ENCODE measurements at regions not wholly inside any gene's neighbourhood (a gene's known extent, or its start where the extent isn't known, plus 50 kb on each side); places are given as distances from the start of the nearest gene placed in this dataset.

- no peak overlapping the region for H3K4me3 ChIP-seq (ENCODE audit: low read depth, low read length, poor library complexity, severe bottlenecking)
- no peaks in the 10 kb centered on the region for H3K9me3 ChIP-seq (ENCODE audit: low read depth, low read length, poor library complexity, severe bottlenecking)
- no peaks in the 10 kb centered on the region for H3K4me1 ChIP-seq (ENCODE audit: insufficient read depth, low read length, poor library complexity, severe bottlenecking)
- no peak for DNase-seq (ENCODE audit: low spot score)
- BruUV-seq (replicated peaks) = no TSS peak
- ChIA-PET POLR2A (ENCODE audit: low non-redundant PET) (no interaction called here), CTCF (no interaction called here)
- intact Hi-C loops (cut with micrococcal nuclease; ENCODE audit: unreplicated experiment) = no loop called here
- H3K36me3 ChIP-seq (ENCODE audit: insufficient read depth, low read length, poor library complexity, severe bottlenecking) = no peaks in the 10 kb centered on the region
- TF ChIP-seq EZH2 (IDR thresholded peaks at IDR 0.05; ENCODE audit: borderline replicate concordance, low read depth, low read length, poor library complexity, severe bottlenecking) (no peak), CTCF (conservative IDR thresholded peaks at IDR 0.05; ENCODE audit: low read depth, low read length) (no peak)
- H3K27ac ChIP-seq (ENCODE audit: low read depth, low read length, poor library complexity, severe bottlenecking) = no peak overlapping the region
- no peaks in the 10 kb centered on the region for H3K27me3 ChIP-seq (replicated peaks; ENCODE audit: insufficient read depth, low read depth, low read length, poor library complexity)
Measured at GRCh38 chr17:53092072-53092471, 730.7 kb upstream of the KIF2B start.

- H3K27me3 ChIP-seq (replicated peaks; ENCODE audit: insufficient read depth, low read depth, low read length, poor library complexity) = no peaks in the 10 kb centered on the region
- TF ChIP-seq CTCF (conservative IDR thresholded peaks at IDR 0.05; ENCODE audit: low read depth, low read length) = no peak
- no peak for TF ChIP-seq EZH2 (IDR thresholded peaks at IDR 0.05; ENCODE audit: borderline replicate concordance, low read depth, low read length, poor library complexity, severe bottlenecking)
- no peak for DNase-seq (ENCODE audit: low spot score)
- POLR2A ChIA-PET (ENCODE audit: low non-redundant PET) = no interaction called here
- no peaks in the 10 kb centered on the region for H3K9me3 ChIP-seq (ENCODE audit: low read depth, low read length, poor library complexity, severe bottlenecking)
- H3K27ac ChIP-seq (ENCODE audit: low read depth, low read length, poor library complexity, severe bottlenecking) = no peak overlapping the region
- no TSS peak for BruUV-seq (replicated peaks)
- H3K36me3 ChIP-seq (ENCODE audit: insufficient read depth, low read length, poor library complexity, severe bottlenecking) = no peaks in the 10 kb centered on the region
- H3K4me3 ChIP-seq (ENCODE audit: low read depth, low read length, poor library complexity, severe bottlenecking) = no peak overlapping the region
- H3K4me1 ChIP-seq (ENCODE audit: insufficient read depth, low read length, poor library complexity, severe bottlenecking) = no peaks in the 10 kb centered on the region
- CTCF ChIA-PET = no interaction called here
- intact Hi-C loops (cut with micrococcal nuclease; ENCODE audit: unreplicated experiment) = no loop called here
Measured at GRCh38 chr17:53090770-53091169, 732.0 kb upstream of the KIF2B start.

- ChIA-PET POLR2A (ENCODE audit: low non-redundant PET) (no interaction called here), CTCF (no interaction called here)
- H3K27me3 ChIP-seq (replicated peaks; ENCODE audit: insufficient read depth, low read depth, low read length, poor library complexity) = peaks cover 3% of the 10 kb centered on the region
- no peak overlapping the region for H3K27ac ChIP-seq (ENCODE audit: low read depth, low read length, poor library complexity, severe bottlenecking)
- H3K4me3 ChIP-seq (ENCODE audit: low read depth, low read length, poor library complexity, severe bottlenecking) = no peak overlapping the region
- no peak for DNase-seq (ENCODE audit: low spot score)
- BruUV-seq (replicated peaks) = no TSS peak
- intact Hi-C loops (cut with micrococcal nuclease; ENCODE audit: unreplicated experiment) = no loop called here
- H3K9me3 ChIP-seq (ENCODE audit: low read depth, low read length, poor library complexity, severe bottlenecking) = no peaks in the 10 kb centered on the region
- H3K4me1 ChIP-seq (ENCODE audit: insufficient read depth, low read length, poor library complexity, severe bottlenecking) = no peaks in the 10 kb centered on the region
- TF ChIP-seq CTCF (conservative IDR thresholded peaks at IDR 0.05; ENCODE audit: low read depth, low read length) (no peak), EZH2 (IDR thresholded peaks at IDR 0.05; ENCODE audit: borderline replicate concordance, low read depth, low read length, poor library complexity, severe bottlenecking) (no peak)
- H3K36me3 ChIP-seq (ENCODE audit: insufficient read depth, low read length, poor library complexity, severe bottlenecking) = no peaks in the 10 kb centered on the region
Measured at GRCh38 chr17:53088481-53088880, 734.2 kb upstream of the KIF2B start.

Data from A673 (cell line).